ENCODE measurements at regions not wholly inside any gene's neighbourhood (a gene's known extent, or its start where the extent isn't known, plus 50 kb on each side); places are given as distances from the start of the nearest gene placed in this dataset.

DNA sequence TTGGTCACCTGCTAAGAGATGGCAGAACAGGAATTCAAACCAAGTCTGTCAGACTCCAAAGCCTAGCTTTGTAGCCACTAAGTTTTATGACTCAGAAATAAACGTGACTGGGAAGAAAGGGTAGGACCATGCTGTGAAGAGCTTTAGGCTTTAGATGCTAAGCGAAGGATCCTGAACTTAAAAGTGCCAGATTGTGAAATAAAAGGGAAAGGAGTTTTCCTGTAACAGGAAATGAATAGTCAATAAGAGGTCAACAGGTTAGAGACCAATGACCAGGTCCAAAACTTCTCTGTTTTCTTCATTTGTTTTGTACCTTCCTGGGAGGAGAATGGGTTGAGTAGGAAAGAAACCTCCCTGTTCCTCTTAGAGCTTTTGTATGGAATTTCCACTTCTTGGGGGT lies 98.8 kb upstream of the EOLA2 start:
- no peak for DNase-seq (ENCODE audit: low read depth, low spot score)
- WGBS (ENCODE audit: insufficient coverage, insufficient replicate concordance, low lambda C conversion rate, missing lambda C conversion rate) = 0% methylated on average over 2 of the region's 2 CpGs
- in situ Hi-C loops (cut with MboI) (no loop called here), intact Hi-C loops (cut with micrococcal nuclease; ENCODE audit: unreplicated experiment) (no loop called here)
- H3K9ac ChIP-seq (ENCODE audit: control insufficient read depth, insufficient read depth, low read length) = no peak overlapping the region
- ChIA-PET CTCF (no interaction called here), POLR2A (no interaction called here), RAD21 (ENCODE audit: unreplicated experiment) (no interaction called here), SMC1A (ENCODE audit: uncharacterized antibody, unreplicated experiment) (no interaction called here)
- no peak overlapping the region for H2AFZ ChIP-seq (ENCODE audit: control insufficient read depth, low read depth, low read length)
- no peaks in the 10 kb centered on the region for H3K4me1 ChIP-seq (ENCODE audit: control insufficient read depth, insufficient read depth, low read length)
- H4K20me1 ChIP-seq (ENCODE audit: control insufficient read depth, insufficient read depth) = no peaks in the 10 kb centered on the region
- ATAC-seq = no peak
- BruUV-seq (replicated peaks) = no TSS peak
- no peak overlapping the region for H3K4me2 ChIP-seq (ENCODE audit: control insufficient read depth, insufficient read depth)
- no peaks in the 10 kb centered on the region for H3K9me3 ChIP-seq (replicated peaks; ENCODE audit: control insufficient read depth, insufficient read depth, low read length)
- H3K36me3 ChIP-seq (ENCODE audit: control insufficient read depth in 2 of 2, insufficient read depth in 2 of 2, low read length in 1 of 2) = no peaks in the 10 kb centered on the region
- H3K79me2 ChIP-seq (ENCODE audit: control insufficient read depth, insufficient read depth, low read length) = no peaks in the 10 kb centered on the region
- no peak for TF ChIP-seq SIN3A (IDR thresholded peaks at IDR 0.05; ENCODE audit: low read depth, low read length)
- no peak for TF ChIP-seq SMAD5 (IDR thresholded peaks at IDR 0.05; ENCODE audit: low read depth)
- TF ChIP-seq KDM1A (IDR thresholded peaks at IDR 0.05; ENCODE audit: borderline replicate concordance) = no peak
- no peak for TF ChIP-seq PAX5 (IDR thresholded peaks at IDR 0.05; ENCODE audit: borderline replicate concordance, low read depth, low read length)
- H3K4me3 ChIP-seq = no peak overlapping the region
- no peak for FAIRE-seq
- no peaks in the 10 kb centered on the region for H3K27me3 ChIP-seq (replicated peaks in 1 of 2; ENCODE audit: control insufficient read depth in 2 of 2, insufficient read depth in 2 of 2, low read length in 1 of 2)
- no peak overlapping the region for H3K27ac ChIP-seq (ENCODE audit: control insufficient read depth, insufficient read depth)

DNA sequence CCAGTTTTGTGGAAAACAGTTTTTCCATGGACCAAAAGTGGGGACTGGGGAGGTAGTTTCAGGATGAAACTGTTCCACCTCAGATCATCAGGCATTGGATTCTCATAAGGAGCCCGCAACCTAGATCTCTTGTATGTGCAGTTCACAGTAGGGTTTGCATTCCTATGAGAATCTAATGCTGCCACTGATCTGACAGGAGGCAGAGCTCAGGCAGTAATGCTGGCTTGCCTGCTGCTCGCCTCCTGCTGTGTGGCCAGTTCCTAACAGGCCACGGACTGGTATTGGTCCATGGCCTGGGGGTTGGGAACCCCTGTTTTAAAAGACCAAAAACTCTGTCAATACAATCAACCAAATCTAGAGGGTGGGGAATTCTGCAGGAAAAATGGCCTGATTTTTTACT lies 100.0 kb upstream of the EOLA2 start:
- POLR2A ChIA-PET = no interaction called here
- no peak for ATAC-seq
- Histone ChIP-seq H3K9ac (ENCODE audit: control insufficient read depth, insufficient read depth, low read length) (no peak overlapping the region), H2AFZ (ENCODE audit: control insufficient read depth, low read depth, low read length) (no peak overlapping the region), H3K4me2 (ENCODE audit: control insufficient read depth, insufficient read depth) (no peak overlapping the region), H3K4me3 (no peak overlapping the region), H4K20me1 (ENCODE audit: control insufficient read depth, insufficient read depth) (no peaks in the 10 kb centered on the region), H3K27ac (ENCODE audit: control insufficient read depth, insufficient read depth) (no peak overlapping the region), H3K27me3 (replicated peaks in 1 of 2; ENCODE audit: control insufficient read depth in 2 of 2, insufficient read depth in 2 of 2, low read length in 1 of 2) (no peaks in the 10 kb centered on the region), H3K36me3 (ENCODE audit: control insufficient read depth in 2 of 2, insufficient read depth in 2 of 2, low read length in 1 of 2) (no peaks in the 10 kb centered on the region), H3K79me2 (ENCODE audit: control insufficient read depth, insufficient read depth, low read length) (no peaks in the 10 kb centered on the region), H3K4me1 (ENCODE audit: control insufficient read depth, insufficient read depth, low read length) (no peaks in the 10 kb centered on the region), H3K9me3 (replicated peaks; ENCODE audit: control insufficient read depth, insufficient read depth, low read length) (no peaks in the 10 kb centered on the region)
- 38% methylated on average over 3 of the region's 3 CpGs for WGBS (ENCODE audit: insufficient coverage, insufficient replicate concordance, low lambda C conversion rate, missing lambda C conversion rate)
- no peak for DNase-seq (ENCODE audit: low read depth, low spot score)
- in situ Hi-C loops (cut with MboI) (no loop called here), intact Hi-C loops (cut with micrococcal nuclease; ENCODE audit: unreplicated experiment) (no loop called here)
- no TSS peak for BruUV-seq (replicated peaks)
- no peak for FAIRE-seq
- SMC1A ChIA-PET (ENCODE audit: uncharacterized antibody, unreplicated experiment) = no interaction called here
- RAD21 ChIA-PET (ENCODE audit: unreplicated experiment) = no interaction called here
- TF ChIP-seq, protein P1, sequence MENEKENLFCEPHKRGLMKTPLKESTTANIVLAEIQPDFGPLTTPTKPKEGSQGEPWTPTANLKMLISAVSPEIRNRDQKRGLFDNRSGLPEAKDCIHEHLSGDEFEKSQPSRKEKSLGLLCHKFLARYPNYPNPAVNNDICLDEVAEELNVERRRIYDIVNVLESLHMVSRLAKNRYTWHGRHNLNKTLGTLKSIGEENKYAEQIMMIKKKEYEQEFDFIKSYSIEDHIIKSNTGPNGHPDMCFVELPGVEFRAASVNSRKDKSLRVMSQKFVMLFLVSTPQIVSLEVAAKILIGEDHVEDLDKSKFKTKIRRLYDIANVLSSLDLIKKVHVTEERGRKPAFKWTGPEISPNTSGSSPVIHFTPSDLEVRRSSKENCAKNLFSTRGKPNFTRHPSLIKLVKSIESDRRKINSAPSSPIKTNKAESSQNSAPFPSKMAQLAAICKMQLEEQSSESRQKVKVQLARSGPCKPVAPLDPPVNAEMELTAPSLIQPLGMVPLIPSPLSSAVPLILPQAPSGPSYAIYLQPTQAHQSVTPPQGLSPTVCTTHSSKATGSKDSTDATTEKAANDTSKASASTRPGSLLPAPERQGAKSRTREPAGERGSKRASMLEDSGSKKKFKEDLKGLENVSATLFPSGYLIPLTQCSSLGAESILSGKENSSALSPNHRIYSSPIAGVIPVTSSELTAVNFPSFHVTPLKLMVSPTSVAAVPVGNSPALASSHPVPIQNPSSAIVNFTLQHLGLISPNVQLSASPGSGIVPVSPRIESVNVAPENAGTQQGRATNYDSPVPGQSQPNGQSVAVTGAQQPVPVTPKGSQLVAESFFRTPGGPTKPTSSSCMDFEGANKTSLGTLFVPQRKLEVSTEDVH (IDR thresholded peaks at IDR 0.05; ENCODE audit: low read depth, partially characterized antibody) = no peak
- TF ChIP-seq, protein P2, sequence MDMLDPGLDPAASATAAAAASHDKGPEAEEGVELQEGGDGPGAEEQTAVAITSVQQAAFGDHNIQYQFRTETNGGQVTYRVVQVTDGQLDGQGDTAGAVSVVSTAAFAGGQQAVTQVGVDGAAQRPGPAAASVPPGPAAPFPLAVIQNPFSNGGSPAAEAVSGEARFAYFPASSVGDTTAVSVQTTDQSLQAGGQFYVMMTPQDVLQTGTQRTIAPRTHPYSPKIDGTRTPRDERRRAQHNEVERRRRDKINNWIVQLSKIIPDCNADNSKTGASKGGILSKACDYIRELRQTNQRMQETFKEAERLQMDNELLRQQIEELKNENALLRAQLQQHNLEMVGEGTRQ (IDR thresholded peaks at IDR 0.05; ENCODE audit: borderline replicate concordance, low read depth, low read length) = no peak
- CTCF ChIA-PET = no interaction called here
